D721Med (cell line): ENCODE measurements at regions not wholly inside any gene's neighbourhood (a gene's known extent, or its start where the extent isn't known, plus 50 kb on each side); places are given as distances from the start of the nearest gene placed in this dataset.

Experiments used
- DNase-seq: peaks from one replicate; pipeline ENCODE4 v3.0.0; 2011; ENCODE audit warnings: low spot score; ENCODE audit not compliant: insufficient read length
- FAIRE-seq: peaks from 2 replicates; lab custom pipeline; 2011; peaks lifted over from hg19 to GRCh38; lab: Jason Lieb, UNC
- CTCF ChIP-seq: IDR thresholded peaks from 2 replicates; pipeline ENCODE4 v1.5.1; 2012; ENCODE audit warnings: mild to moderate bottlenecking, control low read depth; ENCODE audit not compliant: insufficient read depth; ENCODE audit errors: missing control alignments

- no peak for TF ChIP-seq CTCF
- FAIRE-seq (no peak), DNase-seq (no peak)
These were observed 399.8 kb downstream of the SLC6A15 start for GRCh38 chr12:84512751-84513150.

- FAIRE-seq: no peak
- no peak for DNase-seq
- no peak for TF ChIP-seq CTCF
These were observed 403.7 kb downstream of the SLC6A15 start for GRCh38 chr12:84508851-84509260.

GRCh38 chr12:84507956-84508850 is 404.4 kb downstream of the SLC6A15 start:
- no peak for DNase-seq
- no peak for FAIRE-seq
- TF ChIP-seq CTCF: no peak

- TF ChIP-seq CTCF: no peak
- no peak for FAIRE-seq
- DNase-seq: no peak
These were observed 406.3 kb downstream of the SLC6A15 start for GRCh38 chr12:84506282-84506681.

GRCh38 chr12:84502907-84503787 is 409.5 kb downstream of the SLC6A15 start:
- TF ChIP-seq CTCF: peak; percentile 74
- DNase-seq (no peak), FAIRE-seq (no peak)

GRCh38 chr12:84502180-84502860 is 410.3 kb downstream of the SLC6A15 start:
- no peak for FAIRE-seq
- TF ChIP-seq CTCF: no peak
- DNase-seq: no peak
